H4 (cell line): ENCODE measurements at regions not wholly inside any gene's neighbourhood (a gene's known extent, or its start where the extent isn't known, plus 50 kb on each side); places are given as distances from the start of the nearest gene placed in this dataset.

Experiments used
- DNase-seq: peaks from one replicate; pipeline ENCODE4 v3.0.0-alpha.2; 2015; ENCODE audit warnings: low spot score

DNA sequence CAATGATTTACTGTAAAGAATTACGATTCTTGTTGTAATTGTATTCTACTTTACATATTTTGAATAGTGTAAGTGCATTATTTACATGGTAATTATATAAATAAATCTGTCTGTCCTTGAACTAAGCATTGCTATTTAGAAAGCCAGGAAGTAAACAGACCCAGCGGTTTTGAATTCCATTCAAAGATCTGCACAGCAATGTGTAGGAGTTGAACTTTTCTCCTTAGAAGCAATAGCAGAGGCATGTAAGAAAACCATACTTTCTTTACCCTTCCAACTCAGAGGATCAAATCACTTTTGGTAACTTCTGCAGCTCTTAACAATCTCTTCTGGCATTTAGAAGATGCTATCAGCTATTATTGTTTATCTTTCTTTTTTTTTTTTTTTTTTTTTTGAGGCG, 109.2 kb upstream of the VRK2 start:
- DNase-seq: no peak

DNA sequence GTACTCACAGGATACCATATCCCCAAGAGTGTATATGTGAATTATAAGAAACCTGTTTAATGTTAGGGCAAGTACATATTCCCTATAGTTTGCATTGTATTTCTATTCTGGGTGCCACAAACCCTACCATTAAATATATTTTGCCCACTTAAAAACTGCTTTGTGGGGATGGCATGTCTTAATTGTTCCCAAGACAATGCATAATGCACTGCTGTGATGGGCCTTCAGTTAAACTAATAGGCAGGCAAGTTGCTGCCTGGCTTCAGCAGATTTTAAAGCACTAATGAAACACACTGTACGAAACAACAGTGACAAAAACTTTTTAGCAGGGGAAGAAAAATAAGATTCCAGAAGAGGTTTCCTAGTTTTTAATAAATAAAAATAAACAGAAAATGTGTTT, 104.8 kb upstream of the VRK2 start:
- DNase-seq: no peak

DNA sequence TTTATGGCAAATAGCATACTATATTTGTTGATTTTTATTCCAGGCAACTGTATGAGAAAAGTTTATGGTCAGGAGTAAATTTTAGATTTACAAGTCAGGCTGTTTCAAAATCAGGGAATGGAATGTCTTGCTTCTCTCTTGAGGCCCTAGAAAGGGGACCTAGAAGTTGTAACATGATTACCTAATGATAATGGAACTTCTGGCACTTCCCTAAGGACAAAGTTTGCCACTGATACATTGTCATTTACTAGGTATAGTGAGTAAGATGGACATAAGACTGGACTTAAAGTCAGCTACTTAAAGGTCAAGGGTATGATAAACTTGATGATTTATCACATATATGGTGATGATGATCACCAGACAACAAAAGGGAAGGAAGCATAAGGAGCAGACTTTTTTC, 103.3 kb upstream of the VRK2 start:
- no peak for DNase-seq

DNA sequence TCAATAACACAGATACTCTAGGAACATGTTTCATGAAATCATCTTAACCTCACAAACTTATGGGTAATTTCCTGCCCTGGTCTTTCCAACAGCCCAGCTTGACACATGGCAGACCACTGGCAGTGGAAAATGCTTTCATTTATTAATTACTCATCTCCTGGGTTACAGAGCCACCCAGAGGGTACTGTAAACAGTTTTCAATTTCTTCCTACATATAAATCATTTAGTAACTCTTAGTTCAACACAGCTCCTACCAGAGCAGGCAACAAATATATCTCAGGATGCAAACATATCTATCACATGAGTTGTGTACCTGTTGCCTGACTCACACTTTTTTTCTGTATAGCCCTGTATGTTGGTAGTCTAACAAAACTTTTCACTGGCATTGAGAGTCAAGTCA, 99.2 kb upstream of the VRK2 start:
- DNase-seq: no peak

DNA sequence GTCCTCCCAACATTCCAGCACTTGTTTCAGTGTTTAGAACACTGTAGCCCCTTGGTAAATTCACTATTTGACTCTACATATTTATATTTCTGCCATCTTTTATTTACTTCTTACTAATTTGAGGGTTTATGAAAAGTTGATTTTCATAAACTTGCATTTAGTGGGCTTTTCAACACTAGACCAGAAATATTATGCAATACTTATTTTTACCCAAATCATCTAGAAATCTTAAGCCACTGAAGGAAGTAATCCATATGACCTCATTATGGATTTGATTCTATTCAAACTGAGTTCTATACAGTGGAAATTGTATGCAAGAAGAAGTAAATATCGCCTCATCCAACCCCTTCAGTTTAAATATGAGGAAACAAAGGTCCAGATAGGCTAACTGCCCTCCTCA, 92.6 kb upstream of the VRK2 start:
- DNase-seq: no peak

DNA sequence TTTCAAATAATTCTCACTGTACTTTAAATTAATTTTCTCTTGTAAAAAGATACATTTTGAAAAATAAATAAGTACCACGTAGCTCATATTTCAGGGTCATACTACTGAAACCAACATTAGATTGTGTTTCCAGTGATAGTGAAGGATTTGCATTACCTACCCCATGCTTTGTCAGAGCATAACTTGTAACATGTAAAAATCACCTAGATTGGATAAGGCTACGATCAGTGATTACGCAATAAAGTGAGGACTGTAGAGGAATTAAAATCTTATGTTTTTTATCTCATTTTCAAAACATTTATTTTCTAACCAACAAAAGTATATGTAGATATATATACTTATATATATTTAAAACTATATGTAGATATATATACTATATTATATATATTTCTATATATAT, 89.4 kb upstream of the VRK2 start:
- DNase-seq: no peak

DNA sequence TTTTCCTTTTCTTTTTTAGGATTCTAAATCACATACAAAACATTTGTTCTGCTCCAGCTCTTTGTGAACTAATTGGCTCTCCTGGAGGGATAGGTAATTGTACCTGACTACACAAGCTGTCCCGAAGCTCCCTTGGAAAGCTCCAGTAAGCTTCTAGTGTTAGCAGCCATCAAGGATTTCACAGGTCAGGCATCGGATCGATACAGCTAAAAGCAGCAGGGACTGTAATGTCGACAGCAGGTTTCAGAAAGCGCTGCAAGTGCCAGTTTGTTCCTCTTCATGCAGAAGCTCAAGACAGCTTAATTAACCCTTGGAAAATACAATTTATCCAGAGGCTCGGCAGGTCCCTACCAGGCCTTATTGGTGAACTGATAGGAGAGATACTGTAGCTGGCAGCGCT, 87.2 kb upstream of the VRK2 start:
- no peak for DNase-seq

DNA sequence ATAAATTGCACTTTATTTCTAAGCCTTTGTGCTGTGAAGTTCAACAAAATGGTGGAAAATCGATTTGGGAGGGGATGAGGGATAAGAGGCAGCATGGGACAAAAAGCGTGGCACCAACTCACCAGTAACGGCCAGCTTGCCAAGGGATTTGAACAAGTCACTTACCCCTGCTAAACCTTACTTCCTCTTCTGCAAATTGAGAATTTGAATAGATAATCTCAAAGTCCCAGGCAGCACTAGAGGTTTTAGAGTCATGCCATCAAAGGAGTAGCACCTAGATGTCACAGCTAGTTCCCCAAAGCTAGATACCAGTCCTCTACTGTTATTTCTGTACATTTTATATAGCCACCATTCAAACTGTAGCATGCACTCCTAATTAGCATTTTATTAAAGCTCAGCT, 83.7 kb upstream of the VRK2 start:
- DNase-seq: no peak

DNA sequence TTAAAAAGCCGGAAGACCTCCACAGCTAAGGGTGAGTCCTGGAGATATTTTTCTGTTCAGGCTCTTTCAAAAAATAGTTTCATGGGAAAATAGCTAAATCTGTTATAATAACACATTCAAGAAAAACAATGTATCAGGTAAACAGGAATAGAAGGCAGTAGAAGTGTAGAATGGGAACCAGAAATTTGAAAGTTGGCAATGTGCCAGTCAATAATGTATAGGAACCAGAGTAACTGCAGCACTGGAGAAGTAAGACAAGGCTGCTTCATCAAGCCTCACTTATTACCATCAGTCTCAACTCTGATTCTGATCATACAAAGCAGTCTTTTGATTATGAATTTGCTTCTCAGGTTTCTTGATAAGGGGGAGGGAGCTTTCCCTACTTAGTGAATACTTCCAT, 81.4 kb upstream of the VRK2 start:
- DNase-seq: no peak

DNA sequence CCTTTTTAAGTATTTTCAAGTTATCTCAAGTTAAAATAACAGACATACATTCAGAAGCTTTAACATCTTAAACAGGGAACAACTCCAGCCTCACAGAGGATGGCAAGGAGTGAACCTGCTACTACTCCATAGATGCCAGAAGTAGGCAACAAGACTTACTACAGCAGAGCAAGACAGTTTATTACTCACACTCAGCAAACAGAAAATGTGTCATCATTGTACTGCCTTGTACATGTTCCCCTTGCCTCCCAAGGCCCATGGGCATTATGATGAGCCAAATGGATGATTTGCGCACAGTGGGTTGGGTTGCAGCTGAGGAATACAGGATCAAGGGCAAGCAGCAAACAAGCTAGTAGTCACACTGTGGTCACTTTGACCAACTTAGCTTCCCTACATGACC, 80.6 kb upstream of the VRK2 start:
- DNase-seq: no peak

DNA sequence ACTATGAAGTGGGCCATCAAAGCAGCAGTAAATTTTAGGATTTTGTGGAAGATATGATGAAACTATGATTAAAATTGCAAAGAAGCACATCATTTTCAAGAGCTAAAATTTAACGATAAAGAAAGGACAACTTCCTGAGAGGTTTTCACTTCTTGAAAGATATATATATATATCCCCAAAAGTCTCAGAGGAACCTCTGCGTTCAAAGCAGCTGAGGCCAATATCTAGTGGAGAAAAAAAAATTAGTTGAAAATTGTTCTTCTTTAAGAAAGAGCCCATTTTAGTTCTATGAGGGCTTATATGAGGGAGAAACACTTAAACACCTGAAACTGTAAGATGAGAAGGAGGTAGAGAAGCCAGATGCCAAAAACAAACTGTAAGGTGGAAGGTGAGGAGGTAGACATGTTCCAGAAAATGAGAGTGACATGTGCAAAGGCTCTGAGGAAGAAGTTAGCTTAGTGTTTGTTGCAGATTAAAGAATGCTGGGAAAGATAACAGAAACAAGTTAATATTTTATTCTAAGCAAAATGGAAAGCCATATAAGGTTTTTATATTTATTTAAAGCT, 72.9 kb upstream of the VRK2 start:
- no peak for DNase-seq

DNA sequence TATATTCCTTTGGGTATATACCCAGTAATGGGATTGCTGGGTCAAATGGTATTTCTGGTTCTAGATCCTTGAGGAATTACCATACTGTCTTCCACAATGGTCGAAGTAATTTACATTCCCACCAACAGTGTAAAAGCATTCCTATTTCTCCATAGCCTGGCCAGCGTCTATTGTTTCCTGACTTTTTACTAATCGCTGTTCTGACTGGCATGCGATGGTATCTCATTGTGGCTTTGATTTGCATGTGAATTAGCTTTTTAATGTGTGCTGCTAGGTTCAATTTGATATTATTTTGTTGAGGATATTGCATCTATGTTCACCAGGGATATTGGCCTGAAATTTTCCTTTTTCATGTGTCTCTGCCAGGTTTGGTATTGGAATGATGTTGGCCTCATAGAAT, 67.4 kb upstream of the VRK2 start:
- DNase-seq: no peak

DNA sequence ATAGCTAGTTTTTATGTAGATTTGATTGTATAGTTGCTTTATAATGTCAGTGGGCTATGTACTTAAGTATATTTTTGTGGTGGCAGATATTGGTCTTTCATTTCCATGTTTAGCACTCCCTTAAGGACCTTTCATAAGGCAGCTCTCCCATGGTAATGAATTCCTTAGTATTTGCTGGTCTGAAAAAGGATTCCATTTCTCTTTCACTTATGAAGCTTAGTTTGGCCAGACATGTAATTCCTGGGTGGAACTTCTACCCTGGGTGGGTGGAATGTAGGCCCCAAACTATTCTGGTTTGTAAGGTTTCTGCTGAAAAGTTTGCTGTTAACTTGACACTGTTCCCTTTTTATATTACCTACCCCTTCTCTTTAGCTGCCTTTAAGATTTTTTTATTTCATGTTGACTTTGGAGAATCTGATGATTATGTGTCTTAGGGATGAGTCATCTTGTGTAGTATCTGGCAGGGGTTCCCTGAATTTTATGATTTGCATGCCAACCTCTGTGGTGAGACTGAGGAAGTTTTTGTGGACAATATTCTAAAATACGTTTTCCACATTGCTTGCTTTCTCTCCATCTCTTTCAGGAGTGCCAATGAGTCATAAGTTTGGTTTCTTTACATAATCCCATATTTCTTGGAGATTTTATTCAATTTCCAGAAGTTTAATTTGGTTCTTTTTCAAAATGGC, 65.4 kb upstream of the VRK2 start:
- DNase-seq: no peak

DNA sequence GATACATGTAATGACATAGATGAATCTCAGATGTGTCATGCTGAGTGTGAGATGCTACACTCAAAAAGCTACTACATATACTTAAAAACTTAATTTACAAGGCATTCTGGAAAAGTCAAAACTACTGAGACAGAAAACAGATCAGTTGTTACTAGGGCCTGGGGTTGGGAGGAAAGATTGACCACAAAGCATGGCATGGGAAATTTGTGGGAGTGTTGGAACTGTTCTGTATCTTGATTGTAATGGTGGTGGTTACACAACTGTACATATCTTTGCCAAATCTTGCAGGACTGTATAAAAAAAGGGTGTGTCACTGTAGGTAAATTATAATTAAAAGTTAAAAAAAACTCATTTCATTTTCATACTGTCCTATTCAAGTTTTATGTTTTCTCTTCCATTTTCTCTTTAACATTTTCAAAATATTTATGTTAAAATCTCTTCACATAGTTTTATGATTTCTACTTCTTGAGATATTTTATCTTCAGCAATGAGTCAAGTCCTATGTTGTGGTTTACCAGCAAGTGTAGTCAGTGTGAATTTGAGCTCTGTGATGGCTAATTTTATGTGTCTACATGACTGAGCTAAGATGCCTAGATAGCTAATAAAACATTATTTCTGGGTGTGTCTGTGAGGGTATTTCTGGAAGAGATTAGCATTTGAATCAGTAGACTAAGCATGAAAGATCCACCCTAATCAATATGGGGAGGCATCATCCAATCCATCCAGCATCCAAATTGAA, 58.6 kb upstream of the VRK2 start:
- peak; percentile 16 for DNase-seq

DNA sequence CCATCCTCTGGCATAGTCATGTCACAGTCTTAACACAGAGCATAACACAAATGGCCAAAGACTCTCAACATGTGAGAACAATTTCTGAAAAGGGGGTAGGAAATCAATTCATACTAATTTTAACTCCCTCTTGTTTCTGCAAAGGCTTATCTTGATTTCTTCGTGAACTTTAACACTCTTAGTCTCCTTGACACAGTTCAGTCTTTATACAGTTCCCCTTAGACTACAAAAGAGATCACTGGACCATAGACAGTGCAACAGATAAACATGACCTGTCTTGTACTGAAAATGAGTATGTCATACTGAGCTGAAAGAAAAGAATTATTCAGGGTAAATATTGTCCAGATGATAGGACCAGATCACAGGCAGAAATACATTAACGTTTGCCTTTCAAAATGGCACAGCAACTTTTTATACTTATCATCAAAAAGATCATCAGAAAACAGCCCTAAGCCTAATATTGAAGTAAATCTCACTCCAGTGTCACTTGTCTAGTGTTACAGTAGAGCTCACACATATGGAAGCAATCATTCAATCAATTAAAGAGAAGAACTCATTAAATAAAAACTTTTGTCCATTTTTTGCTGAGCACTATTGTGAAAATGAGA, 56.4 kb upstream of the VRK2 start:
- no peak for DNase-seq
